H1 (cell line): ENCODE measurements at regions not wholly inside any gene's neighbourhood (a gene's known extent, or its start where the extent isn't known, plus 50 kb on each side); places are given as distances from the start of the nearest gene placed in this dataset.

ENCODE experiments used
- CEBPB ChIP-seq: IDR thresholded peaks from 2 replicates; pipeline ENCODE4 v1.6.1; 2012; ENCODE audit warnings: low read depth, low read length
- CTCF ChIP-seq, 3 experiments: IDR thresholded peaks; 1 replicate in 2 of 3; 2 replicates in 1 of 3; pipeline versions ENCODE4 v1.5.1 to v1.6.1; 2011; ENCODE audit warnings: low read length in 3 of 3, mild to moderate bottlenecking in 3 of 3, inconsistent platforms in 2 of 3, low read depth in 1 of 3, moderate library complexity in 1 of 3; ENCODE audit not compliant: insufficient read depth in 1 of 3; ENCODE audit errors: control extremely low read depth in 1 of 3
- EZH2 ChIP-seq: fragments of 200-600 bp; sonication (generic); IDR thresholded peaks from 2 replicates; pipeline ENCODE4 v1.7.1; 2012; ENCODE audit warnings: low read depth, mild to moderate bottlenecking, moderate library complexity, low read length, inconsistent platforms; ENCODE audit not compliant: severe bottlenecking
- HDAC6 ChIP-seq: IDR thresholded peaks from one replicate; pipeline ENCODE4 v1.7.1; 2012; ENCODE audit warnings: low read depth, mild to moderate bottlenecking, inconsistent platforms, low read length, moderate library complexity
- POLR2A ChIP-seq, 2 experiments: IDR thresholded peaks; 1 replicate in 1 of 2; 2 replicates in 1 of 2; pipeline ENCODE4 v1.6.1; 2011; ENCODE audit warnings: low read depth in 2 of 2, low read length in 2 of 2, mild to moderate bottlenecking in 2 of 2; ENCODE audit errors: control extremely low read depth in 1 of 2
- POLR2AphosphoS5 ChIP-seq: IDR thresholded peaks from 2 replicates; pipeline ENCODE4 v1.6.1; 2011; ENCODE audit warnings: low read depth, low read length
- RNF2 ChIP-seq: fragments of 200-900, 300-1000 bp; sonication (generic); IDR thresholded peaks from 2 replicates; pipeline ENCODE4 v1.7.1; 2016; ENCODE audit warnings: borderline replicate concordance, low read depth, mild to moderate bottlenecking, antibody characterized with exemption, low read length; ENCODE audit not compliant: poor library complexity, severe bottlenecking; ENCODE audit errors: missing control alignments
- SAP30 ChIP-seq: fragments of 300-600 bp; sonication (generic); IDR thresholded peaks from 2 replicates; pipeline ENCODE4 v1.7.1; 2012; ENCODE audit warnings: low read length, moderate library complexity, mild to moderate bottlenecking, inconsistent platforms; ENCODE audit not compliant: insufficient read depth, insufficient replicate concordance
- TAF1 ChIP-seq: IDR thresholded peaks from 2 replicates; pipeline ENCODE4 v1.6.1; 2011; ENCODE audit warnings: mild to moderate bottlenecking, low read depth, low read length

GRCh38 chr4:137664046-137664387 lies 131.7 kb upstream of the PCDH18 start:
- TF ChIP-seq EZH2 (no peak), CEBPB (no peak), HDAC6 (no peak), CTCF (IDR thresholded peaks at IDR 0.05; ENCODE audit: control extremely low read depth in 1 of 3, insufficient read depth in 1 of 3, low read depth in 1 of 3, low read length in 3 of 3) (no peak), POLR2A (IDR thresholded peaks at IDR 0.05; ENCODE audit: control extremely low read depth in 1 of 2, low read depth in 2 of 2, low read length in 2 of 2) (no peak), TAF1 (no peak), RNF2 (no peak), POLR2AphosphoS5 (no peak), SAP30 (no peak)
